OCI-LY3 (cell line): ENCODE measurements at regions not wholly inside any gene's neighbourhood (a gene's known extent, or its start where the extent isn't known, plus 50 kb on each side); places are given as distances from the start of the nearest gene placed in this dataset.

Source experiments
- H2AFZ ChIP-seq: fragments of 200-600, 300-600 bp; shearing (Covaris generic); 2 replicates; pipeline ENCODE4 v1.6.0; 2014; ENCODE audit warnings: antibody characterized with exemption, low read depth, low read length
- H3K27ac ChIP-seq: fragments of 200-600, 300-600 bp; sonication (generic); 2 replicates; pipeline ENCODE4 v1.5.1; 2014; ENCODE audit warnings: mild to moderate bottlenecking, low read length, moderate library complexity, mixed read lengths
- H3K27me3 ChIP-seq: fragments of 200-600, 300-600 bp; sonication (generic); 2 replicates; pipeline ENCODE4 v1.6.1; 2014; ENCODE audit warnings: low read depth, low read length, mixed read lengths
- H3K36me3 ChIP-seq: fragments of 200-600, 300-600 bp; sonication (generic); replicated peaks from 2 replicates; pipeline ENCODE3; 2014; ENCODE audit warnings: low read depth, low read length, mixed read lengths
- H3K4me1 ChIP-seq: fragments of 300-600, 200-600 bp; sonication (generic); 2 replicates; pipeline ENCODE4 v1.6.1; 2014; ENCODE audit warnings: low read length, mixed read lengths
- H3K4me2 ChIP-seq: fragments of 200-600, 300-600 bp; sonication (generic); 2 replicates; pipeline ENCODE4 v1.6.1; 2014; ENCODE audit warnings: low read length, mixed read lengths
- H3K4me3 ChIP-seq: fragments of 300-600, 200-600 bp; sonication (generic); 2 replicates; pipeline ENCODE4 v1.5.1; 2014; ENCODE audit warnings: antibody characterized with exemption, mild to moderate bottlenecking, low read length, moderate library complexity
- H3K79me2 ChIP-seq: fragments of 300-600, 200-600 bp; shearing (Covaris generic); 2 replicates; pipeline ENCODE4 v1.6.1; 2014; ENCODE audit warnings: mild to moderate bottlenecking, low read length, mixed read lengths
- H3K9ac ChIP-seq: fragments of 300-600, 200-600 bp; shearing (Covaris generic); 2 replicates; pipeline ENCODE4 v1.6.0; 2014; ENCODE audit warnings: mild to moderate bottlenecking, low read length, moderate library complexity
- H3K9me3 ChIP-seq: fragments of 200-600, 300-600 bp; shearing (Covaris generic); 2 replicates; pipeline ENCODE4 v1.6.1; 2014; ENCODE audit warnings: low read length, mixed read lengths; ENCODE audit not compliant: insufficient read depth
- H4K20me1 ChIP-seq: fragments of 200-600, 300-600 bp; sonication (generic); 2 replicates; pipeline ENCODE4 v1.6.1; 2016; ENCODE audit warnings: low read length, mixed read lengths; ENCODE audit not compliant: insufficient read depth
- CTCF ChIP-seq: fragments of 200-600, 300-600 bp; sonication (generic); IDR thresholded peaks from 2 replicates; pipeline ENCODE4 v1.5.1; 2014; ENCODE audit warnings: antibody characterized with exemption, low read length, low read depth
- EZH2phosphoT487 ChIP-seq: fragments of 200-600 bp; shearing (Covaris generic); IDR thresholded peaks from 2 replicates; pipeline ENCODE4 v1.6.1; 2018; ENCODE audit warnings: antibody characterized with exemption, mixed run types, low read depth

GRCh38 chr6:146909376-146909775 is 294.8 kb upstream of the STXBP5 start:
- Histone ChIP-seq H3K4me2 (no peak overlapping the region), H3K27me3 (no peaks in the 10 kb centered on the region), H3K9ac (no peak overlapping the region), H2AFZ (no peak overlapping the region), H3K4me3 (no peak overlapping the region), H3K9me3 (no peaks in the 10 kb centered on the region), H3K27ac (no peak overlapping the region), H3K4me1 (no peaks in the 10 kb centered on the region), H3K36me3 (no peaks in the 10 kb centered on the region), H3K79me2 (no peaks in the 10 kb centered on the region), H4K20me1 (no peaks in the 10 kb centered on the region)
- no peak for TF ChIP-seq CTCF
- TF ChIP-seq EZH2phosphoT487 = no peak

- Histone ChIP-seq H4K20me1 (no peaks in the 10 kb centered on the region), H3K9me3 (no peaks in the 10 kb centered on the region), H3K4me2 (no peak overlapping the region), H3K4me1 (no peaks in the 10 kb centered on the region), H3K4me3 (no peak overlapping the region), H3K27me3 (no peaks in the 10 kb centered on the region), H3K79me2 (no peaks in the 10 kb centered on the region), H3K36me3 (no peaks in the 10 kb centered on the region), H3K27ac (no peak overlapping the region), H2AFZ (no peak overlapping the region), H3K9ac (no peak overlapping the region)
- TF ChIP-seq EZH2phosphoT487 = no peak
- TF ChIP-seq CTCF = no peak
These were observed 294.3 kb upstream of the STXBP5 start for GRCh38 chr6:146909886-146910285.

GRCh38 chr6:146910611-146911010 is 293.6 kb upstream of the STXBP5 start:
- no peaks in the 10 kb centered on the region for H3K9me3 ChIP-seq
- no peak for TF ChIP-seq CTCF
- no peak for TF ChIP-seq EZH2phosphoT487
- H3K9ac ChIP-seq = no peak overlapping the region

GRCh38 chr6:146911635-146912215 is 292.5 kb upstream of the STXBP5 start:
- no peak overlapping the region for H3K4me3 ChIP-seq
- no peak overlapping the region for H2AFZ ChIP-seq
- H3K4me1 ChIP-seq = no peaks in the 10 kb centered on the region
- no peaks in the 10 kb centered on the region for H3K79me2 ChIP-seq
- no peaks in the 10 kb centered on the region for H3K27me3 ChIP-seq
- H3K9ac ChIP-seq = no peak overlapping the region
- TF ChIP-seq EZH2phosphoT487 (no peak), CTCF (no peak)
- no peak overlapping the region for H3K4me2 ChIP-seq
- H3K9me3 ChIP-seq = no peaks in the 10 kb centered on the region
- H4K20me1 ChIP-seq = no peaks in the 10 kb centered on the region
- H3K36me3 ChIP-seq = no peaks in the 10 kb centered on the region
- no peak overlapping the region for H3K27ac ChIP-seq

More at GRCh38 chr6:146910611-146911010, 293.6 kb upstream of the STXBP5 start:
- H3K27ac ChIP-seq = no peak overlapping the region
- H2AFZ ChIP-seq = no peak overlapping the region
- H3K36me3 ChIP-seq = no peaks in the 10 kb centered on the region
- no peaks in the 10 kb centered on the region for H4K20me1 ChIP-seq
- H3K79me2 ChIP-seq = no peaks in the 10 kb centered on the region
- no peaks in the 10 kb centered on the region for H3K27me3 ChIP-seq
- H3K4me1 ChIP-seq = no peaks in the 10 kb centered on the region
- no peak overlapping the region for H3K4me2 ChIP-seq
- H3K4me3 ChIP-seq = no peak overlapping the region
